OCI-LY3 (cell line): ENCODE measurements at regions not wholly inside any gene's neighbourhood (a gene's known extent, or its start where the extent isn't known, plus 50 kb on each side); places are given as distances from the start of the nearest gene placed in this dataset.

ENCODE experiments used
- EZH2phosphoT487 ChIP-seq: fragments of 200-600 bp; shearing (Covaris generic); IDR thresholded peaks from 2 replicates; pipeline ENCODE4 v1.6.1; 2018; ENCODE audit warnings: antibody characterized with exemption, mixed run types, low read depth
- TF ChIP-seq, protein P1 (sequence below): fragments of 200-600, 300-600 bp; sonication (generic); IDR thresholded peaks from 2 replicates; pipeline ENCODE4 v1.5.1; 2014; ENCODE audit warnings: antibody characterized with exemption, low read length, low read depth

DNA sequence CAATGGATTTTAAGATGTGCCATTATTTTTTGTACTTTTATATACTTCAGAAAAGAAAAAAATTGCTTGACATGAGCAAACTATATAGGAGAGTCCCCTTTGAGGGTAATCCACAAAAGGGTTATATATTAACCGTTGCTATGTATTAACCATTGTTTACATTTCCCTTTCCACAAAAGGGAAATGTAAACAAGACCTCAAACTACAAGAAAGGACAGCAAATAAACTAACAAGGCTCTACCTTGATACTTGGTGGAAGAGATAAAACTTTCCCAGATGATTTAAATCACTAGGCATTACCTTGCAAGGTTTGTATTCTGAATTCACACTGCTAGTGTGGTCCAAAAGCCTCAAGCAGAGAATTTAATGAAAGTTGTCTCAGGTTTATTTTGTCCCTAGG is 616.3 kb upstream of the BCHE start:
- TF ChIP-seq, protein P1, sequence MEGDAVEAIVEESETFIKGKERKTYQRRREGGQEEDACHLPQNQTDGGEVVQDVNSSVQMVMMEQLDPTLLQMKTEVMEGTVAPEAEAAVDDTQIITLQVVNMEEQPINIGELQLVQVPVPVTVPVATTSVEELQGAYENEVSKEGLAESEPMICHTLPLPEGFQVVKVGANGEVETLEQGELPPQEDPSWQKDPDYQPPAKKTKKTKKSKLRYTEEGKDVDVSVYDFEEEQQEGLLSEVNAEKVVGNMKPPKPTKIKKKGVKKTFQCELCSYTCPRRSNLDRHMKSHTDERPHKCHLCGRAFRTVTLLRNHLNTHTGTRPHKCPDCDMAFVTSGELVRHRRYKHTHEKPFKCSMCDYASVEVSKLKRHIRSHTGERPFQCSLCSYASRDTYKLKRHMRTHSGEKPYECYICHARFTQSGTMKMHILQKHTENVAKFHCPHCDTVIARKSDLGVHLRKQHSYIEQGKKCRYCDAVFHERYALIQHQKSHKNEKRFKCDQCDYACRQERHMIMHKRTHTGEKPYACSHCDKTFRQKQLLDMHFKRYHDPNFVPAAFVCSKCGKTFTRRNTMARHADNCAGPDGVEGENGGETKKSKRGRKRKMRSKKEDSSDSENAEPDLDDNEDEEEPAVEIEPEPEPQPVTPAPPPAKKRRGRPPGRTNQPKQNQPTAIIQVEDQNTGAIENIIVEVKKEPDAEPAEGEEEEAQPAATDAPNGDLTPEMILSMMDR = no peak
- TF ChIP-seq EZH2phosphoT487 = no peak
